ENCODE measurements at regions not wholly inside any gene's neighbourhood (a gene's known extent, or its start where the extent isn't known, plus 50 kb on each side); places are given as distances from the start of the nearest gene placed in this dataset.

DNA sequence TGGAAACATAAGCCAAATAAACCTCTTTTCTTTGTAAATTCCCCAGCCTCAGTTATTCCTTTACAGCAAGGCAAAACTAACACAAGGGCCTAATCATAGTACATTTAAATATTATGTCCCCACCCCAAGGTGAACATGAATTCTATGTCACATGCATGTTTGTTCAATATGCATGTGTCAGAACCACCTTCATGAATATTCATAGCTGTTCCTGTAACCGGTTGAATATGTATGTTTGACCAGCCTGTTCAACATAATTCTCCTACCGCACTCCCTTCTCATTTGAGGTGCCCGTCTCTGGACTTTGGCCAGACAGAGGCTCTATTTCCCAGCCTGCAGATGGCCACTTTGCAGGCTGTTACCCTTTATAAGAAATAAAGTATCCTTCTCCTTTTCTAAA is 769.4 kb upstream of the SLITRK1 start:
- Histone ChIP-seq H3K4me3 (no peak overlapping the region), H3K27ac (no peak overlapping the region), H3K4me1 (ENCODE audit: control insufficient read depth in 1 of 2, low read depth in 2 of 2) (peaks cover 11 to 15% of the 10 kb centered on the region in 2 donors), H3K27me3 (replicated peaks; ENCODE audit: insufficient read depth) (no peaks in the 10 kb centered on the region), H3K36me3 (no peaks in the 10 kb centered on the region), H3K9me3 (no peaks in the 10 kb centered on the region)
- DNase-seq (ENCODE audit: low spot score) = no peak
- ATAC-seq (ENCODE audit: insufficient number of reproducible peaks, low FRiP score, low read depth) = no peak
- TF ChIP-seq, protein P1, sequence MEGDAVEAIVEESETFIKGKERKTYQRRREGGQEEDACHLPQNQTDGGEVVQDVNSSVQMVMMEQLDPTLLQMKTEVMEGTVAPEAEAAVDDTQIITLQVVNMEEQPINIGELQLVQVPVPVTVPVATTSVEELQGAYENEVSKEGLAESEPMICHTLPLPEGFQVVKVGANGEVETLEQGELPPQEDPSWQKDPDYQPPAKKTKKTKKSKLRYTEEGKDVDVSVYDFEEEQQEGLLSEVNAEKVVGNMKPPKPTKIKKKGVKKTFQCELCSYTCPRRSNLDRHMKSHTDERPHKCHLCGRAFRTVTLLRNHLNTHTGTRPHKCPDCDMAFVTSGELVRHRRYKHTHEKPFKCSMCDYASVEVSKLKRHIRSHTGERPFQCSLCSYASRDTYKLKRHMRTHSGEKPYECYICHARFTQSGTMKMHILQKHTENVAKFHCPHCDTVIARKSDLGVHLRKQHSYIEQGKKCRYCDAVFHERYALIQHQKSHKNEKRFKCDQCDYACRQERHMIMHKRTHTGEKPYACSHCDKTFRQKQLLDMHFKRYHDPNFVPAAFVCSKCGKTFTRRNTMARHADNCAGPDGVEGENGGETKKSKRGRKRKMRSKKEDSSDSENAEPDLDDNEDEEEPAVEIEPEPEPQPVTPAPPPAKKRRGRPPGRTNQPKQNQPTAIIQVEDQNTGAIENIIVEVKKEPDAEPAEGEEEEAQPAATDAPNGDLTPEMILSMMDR (IDR thresholded peaks at IDR 0.05) = no peak

DNA sequence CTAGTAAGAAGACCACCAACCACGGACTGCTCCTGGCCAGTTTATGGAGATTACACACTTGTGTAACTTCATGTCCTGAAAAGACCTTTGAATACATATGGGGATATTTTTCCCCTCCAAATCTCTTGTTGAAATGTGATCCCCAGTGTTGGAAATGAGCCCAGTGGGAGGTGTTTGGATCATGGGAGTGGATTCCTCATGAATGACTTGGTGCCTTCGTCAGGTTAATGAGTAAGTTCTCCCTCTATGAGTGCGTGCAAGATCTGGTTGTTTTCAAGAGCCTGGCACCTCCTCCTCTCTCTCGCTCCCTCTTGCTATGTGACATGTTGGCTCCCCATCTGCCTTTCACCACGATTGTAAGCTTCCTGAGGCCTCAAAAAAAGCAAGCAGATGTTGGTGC is 769.0 kb upstream of the SLITRK1 start:
- no peak overlapping the region for H3K4me3 ChIP-seq
- H3K4me1 ChIP-seq (ENCODE audit: control insufficient read depth in 1 of 2, low read depth in 2 of 2) = peaks cover 14 to 15% of the 10 kb centered on the region in 2 donors
- no peaks in the 10 kb centered on the region for H3K9me3 ChIP-seq
- no peaks in the 10 kb centered on the region for H3K27me3 ChIP-seq (replicated peaks; ENCODE audit: insufficient read depth)
- H3K27ac ChIP-seq = no peak overlapping the region
- TF ChIP-seq, protein P1 (IDR thresholded peaks at IDR 0.05) = no peak
- ATAC-seq (ENCODE audit: insufficient number of reproducible peaks, low FRiP score, low read depth) (no peak), DNase-seq (ENCODE audit: low spot score) (no peak)
- H3K36me3 ChIP-seq = no peaks in the 10 kb centered on the region

DNA sequence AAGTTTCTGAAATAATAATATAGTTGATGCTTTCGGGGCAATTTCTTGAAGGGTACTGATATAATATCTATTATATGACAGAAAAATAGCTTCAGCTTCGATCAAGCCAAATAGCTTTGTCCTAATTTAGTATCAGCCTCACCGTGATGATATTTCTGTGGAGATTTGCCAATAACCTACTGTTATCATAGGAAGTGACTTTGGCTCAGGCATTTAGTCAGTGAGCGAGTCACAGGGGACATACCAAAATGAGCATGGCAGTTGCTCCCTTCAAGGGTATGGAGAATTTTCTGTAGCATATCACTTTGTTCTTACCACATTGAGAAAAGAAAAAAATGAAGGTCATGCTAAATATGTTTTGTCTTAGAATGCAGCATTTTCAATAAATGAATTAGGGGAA is 767.6 kb upstream of the SLITRK1 start:
- peaks cover 25 to 26% of the 10 kb centered on the region in 2 donors for H3K4me1 ChIP-seq (ENCODE audit: control insufficient read depth in 1 of 2, low read depth in 2 of 2)
- no peaks in the 10 kb centered on the region for H3K9me3 ChIP-seq
- ATAC-seq (ENCODE audit: insufficient number of reproducible peaks, low FRiP score, low read depth) = no peak
- no peak overlapping the region for H3K27ac ChIP-seq
- TF ChIP-seq, protein P1 (IDR thresholded peaks at IDR 0.05) = no peak
- H3K4me3 ChIP-seq = no peak overlapping the region
- DNase-seq (ENCODE audit: low spot score) = no peak
- no peaks in the 10 kb centered on the region for H3K27me3 ChIP-seq (replicated peaks; ENCODE audit: insufficient read depth)
- H3K36me3 ChIP-seq = no peaks in the 10 kb centered on the region

DNA sequence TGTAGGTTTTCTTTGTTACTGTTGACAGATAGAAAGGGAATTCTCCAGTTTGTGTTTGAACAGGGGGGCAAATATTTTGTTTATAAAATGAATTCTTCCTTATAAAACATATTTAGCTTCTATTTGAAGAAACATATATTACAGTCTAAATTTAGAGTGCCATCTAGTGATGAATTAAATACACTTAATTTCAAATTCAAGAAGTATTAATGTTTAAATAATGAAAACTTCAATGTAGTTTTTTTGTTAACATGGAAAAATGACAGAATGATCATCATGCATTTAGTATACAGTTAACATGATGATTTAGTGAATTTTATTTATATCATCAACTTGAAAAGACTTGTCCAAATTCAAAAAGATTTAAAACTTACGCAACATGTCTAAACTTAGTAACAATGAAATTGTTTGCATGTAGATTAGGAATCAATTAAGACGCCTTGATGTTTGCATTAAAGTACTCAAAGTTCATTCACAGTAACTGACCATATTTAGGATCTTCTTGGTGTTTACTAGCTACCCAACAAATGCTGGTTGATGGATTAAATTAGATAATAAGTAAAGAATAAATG is 765.9 kb upstream of the SLITRK1 start:
- H3K27ac ChIP-seq = no peak overlapping the region
- no peak for ATAC-seq (ENCODE audit: insufficient number of reproducible peaks, low FRiP score, low read depth)
- peaks cover 25 to 26% of the 10 kb centered on the region in 2 donors for H3K4me1 ChIP-seq (ENCODE audit: control insufficient read depth in 1 of 2, low read depth in 2 of 2)
- no peaks in the 10 kb centered on the region for H3K27me3 ChIP-seq (replicated peaks; ENCODE audit: insufficient read depth)
- no peaks in the 10 kb centered on the region for H3K9me3 ChIP-seq
- TF ChIP-seq, protein P1 (IDR thresholded peaks at IDR 0.05) = peak; percentile 15
- H3K36me3 ChIP-seq = no peaks in the 10 kb centered on the region
- H3K4me3 ChIP-seq = no peak overlapping the region
- no peak for DNase-seq (ENCODE audit: low spot score)

DNA sequence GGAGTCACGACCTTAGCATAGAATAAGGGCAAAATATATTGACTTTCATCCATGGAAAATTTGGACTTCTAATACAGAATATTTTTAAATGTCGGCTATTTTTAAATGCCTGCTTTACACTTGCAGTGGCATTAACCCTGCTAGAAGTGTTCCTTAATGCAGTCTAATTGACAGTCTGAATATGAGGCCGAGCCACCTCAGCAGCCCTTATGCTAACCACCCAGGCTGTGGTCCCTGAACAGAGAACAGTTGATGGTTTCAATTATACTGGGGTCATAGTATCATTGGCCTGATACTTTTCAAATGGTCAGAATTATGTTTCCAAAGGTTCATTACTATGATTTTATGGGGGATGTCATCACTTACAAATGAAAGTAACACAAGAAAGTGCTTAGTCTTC is 764.7 kb upstream of the SLITRK1 start:
- Histone ChIP-seq H3K4me3 (no peak overlapping the region), H3K36me3 (no peaks in the 10 kb centered on the region), H3K4me1 (ENCODE audit: control insufficient read depth in 1 of 2, low read depth in 2 of 2) (peaks cover 25 to 26% of the 10 kb centered on the region in 2 donors), H3K9me3 (no peaks in the 10 kb centered on the region), H3K27me3 (replicated peaks; ENCODE audit: insufficient read depth) (no peaks in the 10 kb centered on the region), H3K27ac (no peak overlapping the region)
- no peak for DNase-seq (ENCODE audit: low spot score)
- ATAC-seq (ENCODE audit: insufficient number of reproducible peaks, low FRiP score, low read depth) = no peak
- TF ChIP-seq, protein P1 (IDR thresholded peaks at IDR 0.05) = no peak
